Spinal cord (tissue), 9 donors: ENCODE measurements at regions not wholly inside any gene's neighbourhood (a gene's known extent, or its start where the extent isn't known, plus 50 kb on each side); places are given as distances from the start of the nearest gene placed in this dataset.

ENCODE experiments used
- DNase-seq, 6 donors: peaks; one replicate each; pipeline versions ENCODE4 v3.0.0 to v3.0.0-alpha.2; 2013 to 2015; ENCODE audit warnings: low spot score in 6 of 6, low read depth in 4 of 6
- H3K27ac ChIP-seq: one replicate; pipeline ENCODE4 v1.5.1; 2013; ENCODE audit warnings: low read depth, low read length, control low read depth
- H3K27me3 ChIP-seq: one replicate; pipeline ENCODE4 v1.6.1; 2013; ENCODE audit warnings: low read length; ENCODE audit not compliant: control insufficient read depth, insufficient read depth
- H3K36me3 ChIP-seq: one replicate; pipeline ENCODE4 v1.6.1; 2013; ENCODE audit warnings: low read length; ENCODE audit not compliant: control insufficient read depth, insufficient read depth
- H3K4me1 ChIP-seq: one replicate; pipeline ENCODE4 v1.6.1; 2013; ENCODE audit warnings: low read length; ENCODE audit not compliant: control insufficient read depth, insufficient read depth
- H3K4me3 ChIP-seq: one replicate; pipeline ENCODE4 v1.5.1; 2013; ENCODE audit warnings: low read depth, low read length, control low read depth
- H3K9me3 ChIP-seq: one replicate; pipeline ENCODE4 v1.6.1; 2013; ENCODE audit warnings: low read length; ENCODE audit not compliant: control insufficient read depth, insufficient read depth
- WGBS: methylation state at CpG from one replicate; pipeline ENCODE4 v1.1.5; 2013; ENCODE audit warnings: missing lambda C conversion rate; ENCODE audit not compliant: insufficient coverage; 5-methylcytosine and 5-hydroxymethylcytosine counted together
- donor health status: healthy.

GRCh38 chr5:66299463-66299862, 155.4 kb downstream of the SREK1 start:
- H3K36me3 ChIP-seq: no peaks in the 10 kb centered on the region
- H3K27me3 ChIP-seq: no peaks in the 10 kb centered on the region
- no peaks in the 10 kb centered on the region for H3K9me3 ChIP-seq
- H3K27ac ChIP-seq: no peak overlapping the region
- DNase-seq: no peak
- no peaks in the 10 kb centered on the region for H3K4me1 ChIP-seq
- WGBS: no CpG with 5 or more reads among the region's 2 CpGs
- H3K4me3 ChIP-seq: no peak overlapping the region

DNA sequence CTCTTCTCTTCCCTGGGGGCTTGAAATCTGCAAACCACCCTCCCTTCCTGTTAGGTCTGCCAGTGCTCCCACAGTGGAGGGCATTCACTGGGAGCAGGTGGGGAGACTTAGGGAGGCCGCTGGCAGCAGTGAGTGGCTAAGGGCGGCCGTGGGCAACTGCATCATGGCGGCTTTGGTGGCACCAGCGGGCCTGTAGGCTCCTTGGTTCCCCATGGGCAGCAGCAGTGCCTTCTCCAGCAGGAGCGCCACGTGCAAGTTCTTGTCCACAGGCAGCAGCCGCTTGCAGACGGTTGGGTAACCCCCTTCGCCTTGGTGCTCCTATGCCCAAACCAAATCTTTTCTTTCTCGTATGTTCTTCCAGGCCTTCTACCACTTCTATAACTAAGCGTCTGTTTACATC, 158.2 kb downstream of the SREK1 start:
- H3K4me3 ChIP-seq: no peak overlapping the region
- H3K27me3 ChIP-seq: no peaks in the 10 kb centered on the region
- DNase-seq: no peak
- H3K36me3 ChIP-seq: no peaks in the 10 kb centered on the region
- no peaks in the 10 kb centered on the region for H3K4me1 ChIP-seq
- H3K9me3 ChIP-seq: no peaks in the 10 kb centered on the region
- WGBS: 97% methylated on average over 12 of the region's 12 CpGs
- no peak overlapping the region for H3K27ac ChIP-seq

GRCh38 chr5:66306105-66306843, 162.2 kb downstream of the SREK1 start:
- 17% methylated on average over 2 of the region's 9 CpGs for WGBS
- Histone ChIP-seq H3K27ac (no peak overlapping the region), H3K36me3 (no peaks in the 10 kb centered on the region), H3K9me3 (no peaks in the 10 kb centered on the region), H3K4me3 (no peak overlapping the region), H3K4me1 (no peaks in the 10 kb centered on the region), H3K27me3 (no peaks in the 10 kb centered on the region)
- DNase-seq: peak; percentile 21 to 87 (median 47)

GRCh38 chr5:66306844-66307315, 162.8 kb downstream of the SREK1 start:
- Histone ChIP-seq H3K9me3 (no peaks in the 10 kb centered on the region), H3K4me1 (no peaks in the 10 kb centered on the region), H3K36me3 (no peaks in the 10 kb centered on the region), H3K4me3 (no peak overlapping the region), H3K27me3 (no peaks in the 10 kb centered on the region), H3K27ac (no peak overlapping the region)
- DNase-seq: peak in 1 of 6 donors; percentile 13
- 43% methylated on average over 2 of the region's 7 CpGs for WGBS

DNA sequence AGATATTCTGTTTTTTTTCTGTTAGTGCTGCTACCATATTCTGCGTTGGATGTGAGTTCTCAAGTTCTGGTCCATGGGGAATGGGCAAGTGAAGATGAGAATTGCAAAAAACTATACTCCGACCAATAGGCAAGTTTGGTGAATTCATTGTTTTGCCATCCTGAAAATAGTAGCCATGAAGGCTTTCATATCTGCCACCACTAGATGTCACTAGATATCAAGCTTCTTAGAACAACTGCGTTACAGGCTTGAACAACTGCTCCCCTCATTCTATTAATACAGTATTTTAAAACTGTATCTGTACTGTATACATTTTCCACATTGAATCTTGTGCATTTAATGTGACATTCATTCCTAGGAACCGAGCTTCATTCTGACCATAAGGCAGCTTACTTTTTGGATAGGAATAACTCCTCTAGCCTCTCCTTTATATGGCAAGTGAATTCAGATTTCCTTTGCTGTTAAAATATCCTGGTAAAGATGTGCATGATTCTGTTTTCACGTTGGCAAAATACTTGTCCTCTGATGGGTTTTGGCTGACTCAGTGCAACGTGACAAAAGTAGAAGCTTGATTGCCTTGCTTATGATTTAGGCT, 163.6 kb downstream of the SREK1 start:
- Histone ChIP-seq H3K4me1 (no peaks in the 10 kb centered on the region), H3K4me3 (no peak overlapping the region), H3K27me3 (no peaks in the 10 kb centered on the region), H3K27ac (no peak overlapping the region), H3K9me3 (peaks cover 1% of the 10 kb centered on the region), H3K36me3 (no peaks in the 10 kb centered on the region)
- DNase-seq: peak; percentile 42 to 94 (median 64)
- WGBS: 17% methylated on average over 1 of the region's 6 CpGs

- no peaks in the 10 kb centered on the region for H3K27me3 ChIP-seq
- H3K27ac ChIP-seq: no peak overlapping the region
- DNase-seq: no peak
- no peak overlapping the region for H3K4me3 ChIP-seq
- WGBS: no CpG with 5 or more reads among the region's 2 CpGs
- no peaks in the 10 kb centered on the region for H3K4me1 ChIP-seq
- peaks cover 3% of the 10 kb centered on the region for H3K9me3 ChIP-seq
- no peaks in the 10 kb centered on the region for H3K36me3 ChIP-seq
These were observed 168.2 kb downstream of the SREK1 start for GRCh38 chr5:66312266-66312665.

GRCh38 chr5:66315784-66316183, 171.7 kb downstream of the SREK1 start:
- no peak overlapping the region for H3K27ac ChIP-seq
- H3K9me3 ChIP-seq: peaks cover 3% of the 10 kb centered on the region
- no peaks in the 10 kb centered on the region for H3K27me3 ChIP-seq
- H3K4me3 ChIP-seq: no peak overlapping the region
- no peaks in the 10 kb centered on the region for H3K36me3 ChIP-seq
- no peak for DNase-seq
- H3K4me1 ChIP-seq: no peaks in the 10 kb centered on the region

DNA sequence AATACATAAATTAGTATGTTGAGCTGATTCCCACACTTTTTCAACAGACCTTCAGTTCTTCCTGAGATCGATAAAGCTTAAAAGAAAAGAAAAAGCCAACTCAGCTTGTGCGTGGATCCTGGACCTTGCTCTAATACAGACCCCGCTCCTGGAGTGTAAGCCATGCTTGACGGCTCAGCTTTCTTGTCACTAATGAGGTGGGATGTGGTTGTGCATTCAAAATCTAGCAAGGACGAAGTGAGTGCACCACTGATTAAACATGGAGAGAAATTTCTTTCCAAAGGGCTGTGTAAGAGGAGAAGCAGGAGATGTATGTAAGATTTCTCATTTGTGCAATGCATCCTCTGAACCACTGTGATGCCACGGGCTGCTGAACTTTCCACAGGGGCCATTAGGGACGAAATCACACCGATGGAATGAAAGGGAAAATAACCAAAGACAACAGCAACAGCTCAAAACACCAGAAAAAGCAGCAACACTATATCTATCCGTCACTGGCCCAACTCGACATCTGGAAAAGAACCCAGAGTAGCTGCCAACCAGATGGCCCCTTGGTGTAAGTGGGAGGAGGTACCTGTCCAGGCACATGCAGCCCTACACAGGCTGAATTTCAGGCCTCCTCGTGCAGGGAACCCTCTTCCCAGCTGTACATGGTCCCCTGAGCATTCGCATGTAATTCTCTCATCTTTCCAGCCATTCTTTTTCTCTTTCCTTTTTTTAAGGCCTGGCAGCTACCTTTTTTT, 178.9 kb downstream of the SREK1 start:
- Histone ChIP-seq H3K4me1 (peaks cover 4% of the 10 kb centered on the region), H3K36me3 (no peaks in the 10 kb centered on the region), H3K27ac (no peak overlapping the region), H3K4me3 (no peak overlapping the region), H3K9me3 (no peaks in the 10 kb centered on the region), H3K27me3 (no peaks in the 10 kb centered on the region)
- 71% methylated on average over 9 of the region's 12 CpGs for WGBS
- DNase-seq: peak in 2 of 6 donors; percentile 16 to 45

GRCh38 chr5:66323529-66323895, 179.4 kb downstream of the SREK1 start:
- DNase-seq: peak in 1 of 6 donors; percentile 22
- WGBS: 87% methylated on average over 3 of the region's 13 CpGs
- H3K36me3 ChIP-seq: no peaks in the 10 kb centered on the region
- no peak overlapping the region for H3K27ac ChIP-seq
- no peak overlapping the region for H3K4me3 ChIP-seq
- H3K27me3 ChIP-seq: no peaks in the 10 kb centered on the region
- H3K9me3 ChIP-seq: no peaks in the 10 kb centered on the region
- peaks cover 4% of the 10 kb centered on the region for H3K4me1 ChIP-seq
